H9 (cell line): ENCODE measurements at regions not wholly inside any gene's neighbourhood (a gene's known extent, or its start where the extent isn't known, plus 50 kb on each side); places are given as distances from the start of the nearest gene placed in this dataset.

ENCODE experiments used
- DNase-seq: peaks from one replicate; pipeline ENCODE4 v3.0.0-alpha.2; 2017
- H2AFZ ChIP-seq: one replicate; pipeline ENCODE4 v1.6.1; 2013; ENCODE audit warnings: mild to moderate bottlenecking, low read length, control low read depth, moderate library complexity
- H2AK5ac ChIP-seq: 2 replicates; pipeline ENCODE4 v1.6.1; 2013; ENCODE audit warnings: low read length, control low read depth, mixed read lengths; ENCODE audit not compliant: insufficient read length
- H2BK120ac ChIP-seq: one replicate; pipeline ENCODE4 v1.6.1; 2013; ENCODE audit warnings: low read depth, mild to moderate bottlenecking, low read length, control low read depth, inconsistent platforms; ENCODE audit not compliant: poor library complexity, severe bottlenecking
- H2BK12ac ChIP-seq: 2 replicates; pipeline ENCODE4 v1.6.1; 2013; ENCODE audit warnings: low read length, control low read depth, mixed read lengths, low read depth; ENCODE audit not compliant: insufficient read length
- H2BK15ac ChIP-seq: 2 replicates; pipeline ENCODE4 v1.6.1; 2013; ENCODE audit warnings: low read depth, low read length, control low read depth
- H2BK20ac ChIP-seq: one replicate; pipeline ENCODE4 v1.6.1; 2013; ENCODE audit warnings: low read depth, mild to moderate bottlenecking, low read length, control low read depth, inconsistent platforms; ENCODE audit not compliant: poor library complexity, severe bottlenecking
- H2BK5ac ChIP-seq: 2 replicates; pipeline ENCODE4 v1.6.1; 2013; ENCODE audit warnings: low read length, control low read depth, mixed read lengths; ENCODE audit not compliant: insufficient read length
- H3K14ac ChIP-seq: 2 replicates; pipeline ENCODE4 v1.6.1; 2013; ENCODE audit warnings: low read length, control low read depth; ENCODE audit not compliant: insufficient read depth
- H3K18ac ChIP-seq: 2 replicates; pipeline ENCODE4 v1.6.1; 2013; ENCODE audit warnings: low read depth, mild to moderate bottlenecking, mixed read lengths, low read length, control low read depth; ENCODE audit not compliant: insufficient read length
- H3K23ac ChIP-seq: 2 replicates; pipeline ENCODE4 v1.6.1; 2013; ENCODE audit warnings: low read length, control low read depth, mixed read lengths, low read depth; ENCODE audit not compliant: insufficient read length
- H3K23me2 ChIP-seq: 2 replicates; pipeline ENCODE4 v1.6.1; 2013; ENCODE audit warnings: low read depth, mild to moderate bottlenecking, mixed read lengths, low read length, control low read depth; ENCODE audit not compliant: insufficient read length, poor library complexity, severe bottlenecking
- H3K27ac ChIP-seq: 2 replicates; pipeline ENCODE4 v1.5.1; 2013; ENCODE audit warnings: low read length, control low read depth, mixed read lengths, low read depth; ENCODE audit not compliant: insufficient read length
- H3K27me3 ChIP-seq: 2 replicates; pipeline ENCODE4 v1.6.1; 2013; ENCODE audit warnings: low read length, control low read depth, inconsistent platforms; ENCODE audit not compliant: insufficient read depth
- H3K4ac ChIP-seq: 2 replicates; pipeline ENCODE4 v1.6.1; 2013; ENCODE audit warnings: low read depth, mild to moderate bottlenecking, control low read depth, inconsistent platforms, low read length, moderate library complexity
- H3K4me1 ChIP-seq: 2 replicates; pipeline ENCODE4 v1.6.1; 2013; ENCODE audit warnings: low read length, control low read depth, inconsistent platforms; ENCODE audit not compliant: insufficient read depth
- H3K4me2 ChIP-seq: 2 replicates; pipeline ENCODE4 v1.6.1; 2013; ENCODE audit warnings: low read length, control low read depth, mixed read lengths; ENCODE audit not compliant: insufficient read length, insufficient read depth
- H3K56ac ChIP-seq: 2 replicates; pipeline ENCODE4 v1.6.1; 2013; ENCODE audit warnings: low read depth, mild to moderate bottlenecking, mixed read lengths, low read length, control low read depth; ENCODE audit not compliant: insufficient read length
- H3K79me1 ChIP-seq: 2 replicates; pipeline ENCODE4 v1.6.1; 2013; ENCODE audit warnings: low read depth, mild to moderate bottlenecking, moderate library complexity, low read length, control low read depth, inconsistent platforms; ENCODE audit not compliant: insufficient read depth, poor library complexity, severe bottlenecking
- H3K79me2 ChIP-seq: 2 replicates; pipeline ENCODE4 v1.6.1; 2013; ENCODE audit warnings: low read length, control low read depth, inconsistent platforms; ENCODE audit not compliant: insufficient read depth
- H3K9ac ChIP-seq: 2 replicates; pipeline ENCODE4 v1.6.1; 2013; ENCODE audit warnings: low read length, control low read depth, mixed read lengths; ENCODE audit not compliant: insufficient read length; ENCODE audit errors: extremely low read depth
- H3K9me3 ChIP-seq: one replicate; pipeline ENCODE4 v1.6.1; 2013; ENCODE audit warnings: low read depth, low read length, inconsistent platforms; ENCODE audit not compliant: control insufficient read depth
- H3T11ph ChIP-seq: one replicate; pipeline ENCODE4 v1.6.1; 2013; ENCODE audit warnings: mild to moderate bottlenecking, low read length, control low read depth, inconsistent platforms
- H4K20me1 ChIP-seq: one replicate; pipeline ENCODE4 v1.6.1; 2013; ENCODE audit not compliant: control insufficient read depth, insufficient read length, insufficient read depth
- H4K5ac ChIP-seq: 2 replicates; pipeline ENCODE4 v1.6.1; 2013; ENCODE audit warnings: low read depth, mild to moderate bottlenecking, mixed read lengths, low read length, control low read depth; ENCODE audit not compliant: insufficient read length
- H4K8ac ChIP-seq: replicated peaks from 2 replicates; pipeline ENCODE4 v1.6.1; 2013; ENCODE audit warnings: low read length, control low read depth, mixed read lengths, low read depth; ENCODE audit not compliant: insufficient read length
- H4K91ac ChIP-seq: 2 replicates; pipeline ENCODE4 v1.6.1; 2013; ENCODE audit warnings: low read depth, mild to moderate bottlenecking, moderate library complexity, mixed read lengths, low read length, control low read depth; ENCODE audit not compliant: insufficient read length
- H3K27ac Mint-ChIP-seq, 3 experiments: 2 replicates in 2 of 3; 3 replicates in 1 of 3; pipeline ENCODE4 v1.8.0; 2020 to 2021; ENCODE audit warnings: mixed read lengths in 3 of 3, mild to moderate bottlenecking in 1 of 3, moderate library complexity in 1 of 3
- H3K27me3 Mint-ChIP-seq: 2 replicates; pipeline ENCODE4 v1.8.0; 2021; ENCODE audit warnings: low read depth, mild to moderate bottlenecking, moderate library complexity, mixed read lengths
- H3K36me3 Mint-ChIP-seq, 3 experiments: 2 replicates in 2 of 3; 3 replicates in 1 of 3; pipeline ENCODE4 v1.8.0; 2020 to 2021; ENCODE audit warnings: low read depth in 3 of 3, mixed read lengths in 3 of 3; ENCODE audit not compliant: insufficient read depth in 1 of 3
- H3K4me1 Mint-ChIP-seq, 2 experiments: 2 replicates each; pipeline ENCODE4 v1.8.0; 2020; ENCODE audit warnings: mixed read lengths in 2 of 2
- H3K4me3 Mint-ChIP-seq, 2 experiments: 2 replicates in 1 of 2; 3 replicates in 1 of 2; pipeline ENCODE4 v1.8.0; 2020 to 2021; ENCODE audit warnings: mild to moderate bottlenecking in 2 of 2, mixed read lengths in 2 of 2, moderate library complexity in 1 of 2
- H3K9me3 Mint-ChIP-seq, 2 experiments: 2 replicates in 1 of 2; 3 replicates in 1 of 2; pipeline ENCODE4 v1.8.0; 2020; ENCODE audit warnings: mild to moderate bottlenecking in 2 of 2, mixed read lengths in 2 of 2, moderate library complexity in 1 of 2
- CTCF ChIP-seq: fragments of 200-600 bp; sonication (generic); conservative IDR thresholded peaks from 3 replicates; pipeline ENCODE4 v1.8.0; 2021; ENCODE audit warnings: antibody characterized with exemption, mild to moderate bottlenecking
- WGBS: extraction: QIAGEN DNeasy Blood & Tissue Kit; methylation state at CpG from one replicate; pipeline ENCODE4 v1.1.7; 2013; ENCODE audit warnings: missing lambda C conversion rate, low lambda C conversion rate, mixed read lengths; ENCODE audit not compliant: insufficient read length; ENCODE audit errors: extremely low coverage; 5-methylcytosine and 5-hydroxymethylcytosine counted together

GRCh38 chr13:111050539-111050879, 64.6 kb upstream of the ARHGEF7 start:
- no peaks in the 10 kb centered on the region for H3K27me3 ChIP-seq
- no peaks in the 10 kb centered on the region for H3K4me1 ChIP-seq
- Mint-ChIP-seq H3K4me1 (peaks cover 7 to 8% of the 10 kb centered on the region in 2 experiments; a peak in 3 of 4 replicates), H3K27me3 (peaks cover under 1% of the 10 kb centered on the region), H3K4me3 (no peak overlapping the region), H3K36me3 (peaks cover 5 to 15% (median 7%) of the 10 kb centered on the region in 3 experiments; a peak in 6 of 7 replicates), H3K27ac (no peak overlapping the region), H3K9me3 (peaks cover 20 to 23% of the 10 kb centered on the region in 2 experiments)
- DNase-seq: no peak
- no peak overlapping the region for H3K4ac ChIP-seq
- peaks cover 1% of the 10 kb centered on the region for H3K9me3 ChIP-seq
- no peaks in the 10 kb centered on the region for H3K79me2 ChIP-seq
- H3K9ac ChIP-seq: no peak overlapping the region
- no peak overlapping the region for H2BK5ac ChIP-seq
- H3K27ac ChIP-seq: no peak overlapping the region
- no peaks in the 10 kb centered on the region for H4K20me1 ChIP-seq
- no peak overlapping the region for H2AFZ ChIP-seq
- no peak overlapping the region for H2BK120ac ChIP-seq
- H2BK20ac ChIP-seq: no peak overlapping the region
- H2AK5ac ChIP-seq: no peak overlapping the region
- no peak overlapping the region for H3K4me2 ChIP-seq
- no CpG with 5 or more reads among the region's 4 CpGs for WGBS
- no peak overlapping the region for H3K18ac ChIP-seq
- no peaks in the 10 kb centered on the region for H3K79me1 ChIP-seq
- no peak overlapping the region for H4K91ac ChIP-seq
- H3K23ac ChIP-seq: no peak overlapping the region
- H3T11ph ChIP-seq: no peak overlapping the region
- no peak overlapping the region for H3K14ac ChIP-seq
- no peak overlapping the region for H2BK15ac ChIP-seq
- no peak overlapping the region for H2BK12ac ChIP-seq
- TF ChIP-seq CTCF: no peak
- H3K56ac ChIP-seq: no peak overlapping the region
- H4K5ac ChIP-seq: no peak overlapping the region
- no peak overlapping the region for H4K8ac ChIP-seq
- H3K23me2 ChIP-seq: no peaks in the 10 kb centered on the region
